IMR-90 (cell line): ENCODE measurements at regions not wholly inside any gene's neighbourhood (a gene's known extent, or its start where the extent isn't known, plus 50 kb on each side); places are given as distances from the start of the nearest gene placed in this dataset.

ENCODE experiments used
- ATAC-seq: fragments of 200-7000 bp; cut with Tn5 transposase; 2 replicates; pipeline ENCODE4 v1.9.1; 2020; ENCODE audit warnings: low read depth, mild to moderate bottlenecking, moderate library complexity
- BruUV-seq: library from RNA; stranded (reverse); fragments of 400-500 nt; replicated peaks from 2 replicates; lab custom pipeline; 2021; lab: Mats Ljungman, UMichigan
- CTCF ChIA-PET: fragments of 300-600 bp; formaldehyde crosslinking; extraction: SDS; loops from one replicate; lab custom pipeline; 2021; ENCODE audit warnings: antibody characterized with exemption; lab: Yijun Ruan, JAX
- POLR2A ChIA-PET: fragments of 300-600 bp; sonication (Branson Sonifier 250); formaldehyde crosslinking; loops from one replicate; lab custom pipeline; 2022; ENCODE audit warnings: antibody characterized with exemption; ENCODE audit not compliant: unreplicated experiment; lab: Charles Lee
- DNase-seq: peaks from one replicate; pipeline ENCODE4 v3.0.0; 2013
- H2AFZ ChIP-seq: replicated peaks from 2 replicates; pipeline ENCODE3; 2013; ENCODE audit warnings: low read length, mild to moderate bottlenecking; ENCODE audit not compliant: poor library complexity
- H2AK5ac ChIP-seq: 2 replicates; pipeline ENCODE4 v1.6.1; 2013; ENCODE audit warnings: low read depth, low read length, inconsistent platforms
- H2AK9ac ChIP-seq: replicated peaks from 2 replicates; pipeline ENCODE3; 2013; ENCODE audit warnings: mild to moderate bottlenecking, low read depth, low read length, moderate library complexity; ENCODE audit not compliant: poor library complexity
- H2BK120ac ChIP-seq: 2 replicates; pipeline ENCODE4 v1.6.1; 2013; ENCODE audit warnings: low read depth, low read length, inconsistent platforms
- H2BK15ac ChIP-seq: 3 replicates; pipeline ENCODE4 v1.6.1; 2013; ENCODE audit warnings: low read depth, low read length, inconsistent platforms
- H2BK20ac ChIP-seq: 2 replicates; pipeline ENCODE4 v1.6.1; 2013; ENCODE audit warnings: low read depth, mild to moderate bottlenecking, inconsistent platforms, low read length, moderate library complexity
- H2BK5ac ChIP-seq: 2 replicates; pipeline ENCODE4 v1.6.1; 2013; ENCODE audit warnings: mild to moderate bottlenecking, low read depth, low read length, inconsistent platforms; ENCODE audit not compliant: poor library complexity, severe bottlenecking
- H3K14ac ChIP-seq: replicated peaks from 2 replicates; pipeline ENCODE4 v1.6.1; 2013; ENCODE audit warnings: low read depth, low read length, inconsistent platforms
- H3K18ac ChIP-seq: 2 replicates; pipeline ENCODE4 v1.6.1; 2013; ENCODE audit warnings: low read depth, low read length, control low read depth
- H3K23ac ChIP-seq: 2 replicates; pipeline ENCODE4 v1.6.1; 2013; ENCODE audit warnings: low read depth, low read length, inconsistent platforms
- H3K27ac ChIP-seq: 2 replicates; pipeline ENCODE4 v1.5.1; 2013; ENCODE audit warnings: mild to moderate bottlenecking, control low read depth, low read length; ENCODE audit not compliant: insufficient read depth
- H3K27me3 ChIP-seq: 2 replicates; pipeline ENCODE4 v1.6.1; 2013; ENCODE audit warnings: low read length; ENCODE audit not compliant: control insufficient read depth, insufficient read depth
- H3K36me3 ChIP-seq: 2 replicates; pipeline ENCODE4 v1.6.1; 2013; ENCODE audit warnings: low read length, mixed read lengths; ENCODE audit not compliant: control insufficient read depth, insufficient read depth
- H3K4ac ChIP-seq: 2 replicates; pipeline ENCODE4 v1.6.1; 2013; ENCODE audit warnings: low read depth, low read length, inconsistent platforms
- H3K4me1 ChIP-seq: 2 replicates; pipeline ENCODE4 v1.6.1; 2013; ENCODE audit warnings: low read length, mixed read lengths; ENCODE audit not compliant: control insufficient read depth, insufficient read depth
- H3K4me2 ChIP-seq: 2 replicates; pipeline ENCODE4 v1.6.1; 2013; ENCODE audit warnings: low read depth, mild to moderate bottlenecking, control low read depth, low read length, moderate library complexity
- H3K4me3 ChIP-seq: 2 replicates; pipeline ENCODE4 v1.5.1; 2013; ENCODE audit warnings: low read depth, mild to moderate bottlenecking, control low read depth, low read length, moderate library complexity; ENCODE audit not compliant: insufficient read depth
- H3K56ac ChIP-seq: 2 replicates; pipeline ENCODE4 v1.6.1; 2013; ENCODE audit warnings: low read length, inconsistent platforms; ENCODE audit not compliant: insufficient read depth; ENCODE audit errors: extremely low read depth
- H3K79me1 ChIP-seq, 2 experiments: 2 replicates each; pipeline ENCODE4 v1.6.1; 2013; ENCODE audit warnings: low read length in 2 of 2, inconsistent platforms in 1 of 2, low read depth in 1 of 2
- H3K9ac ChIP-seq: 2 replicates; pipeline ENCODE4 v1.6.1; 2013; ENCODE audit warnings: low read depth, low read length, control low read depth
- H3K9me1 ChIP-seq: 2 replicates; pipeline ENCODE4 v1.6.1; 2013; ENCODE audit warnings: low read length, inconsistent platforms; ENCODE audit not compliant: insufficient read depth
- H3K9me3 ChIP-seq: 2 replicates; pipeline ENCODE4 v1.6.1; 2013; ENCODE audit warnings: low read length; ENCODE audit not compliant: control insufficient read depth, insufficient read depth
- H4K20me1 ChIP-seq: 2 replicates; pipeline ENCODE4 v1.6.1; 2013; ENCODE audit warnings: low read length, inconsistent platforms; ENCODE audit not compliant: insufficient read depth
- H4K5ac ChIP-seq: 2 replicates; pipeline ENCODE4 v1.6.1; 2013; ENCODE audit warnings: mild to moderate bottlenecking, low read depth, low read length, control low read depth
- H4K8ac ChIP-seq, 2 experiments: 2 replicates each; pipeline ENCODE4 v1.6.1; 2013; ENCODE audit warnings: low read depth in 2 of 2, low read length in 2 of 2, control low read depth in 1 of 2, inconsistent platforms in 1 of 2
- H4K91ac ChIP-seq: 2 replicates; pipeline ENCODE4 v1.6.1; 2013; ENCODE audit warnings: low read depth, low read length, inconsistent platforms; ENCODE audit not compliant: insufficient read depth
- BHLHE40 ChIP-seq: fragments of 150-350 bp; IDR thresholded peaks from 2 replicates; pipeline ENCODE4 v1.6.1; 2016; ENCODE audit warnings: mild to moderate bottlenecking, low read depth, low read length
- CEBPB ChIP-seq: IDR thresholded peaks from 2 replicates; pipeline ENCODE4 v1.6.1; 2012; ENCODE audit warnings: low read depth, low read length, improper control_type of control experiment
- MAFK ChIP-seq: IDR thresholded peaks from 2 replicates; pipeline ENCODE4 v1.6.1; 2012; ENCODE audit warnings: low read depth, low read length, improper control_type of control experiment
- MAZ ChIP-seq: IDR thresholded peaks from 2 replicates; pipeline ENCODE4 v1.6.1; 2012; ENCODE audit warnings: low read depth, mild to moderate bottlenecking, low read length, improper control_type of control experiment, moderate library complexity, borderline replicate concordance
- POLR2A ChIP-seq: IDR thresholded peaks from 2 replicates; pipeline ENCODE4 v1.6.1; 2012; ENCODE audit warnings: mild to moderate bottlenecking, low read depth, low read length
- SMC3 ChIP-seq: fragments of 150-350 bp; IDR thresholded peaks from 2 replicates; pipeline ENCODE4 v1.6.1; 2016; ENCODE audit warnings: low read depth, mild to moderate bottlenecking, antibody characterized with exemption, low read length, moderate library complexity
- WGBS, 2 experiments: methylation state at CpG; one replicate each; pipeline versions ENCODE4 v1.1.5 to v1.1.7; 2013; ENCODE audit warnings: missing lambda C conversion rate in 2 of 2; ENCODE audit not compliant: insufficient read length in 1 of 2; ENCODE audit errors: extremely low coverage in 2 of 2; 5-methylcytosine and 5-hydroxymethylcytosine counted together
- dilution Hi-C: fragments of 300-500 bp; cut with HindIII; formaldehyde crosslinking; loops from one replicate; pipeline ENCODE4 v1.14.3; 2018; ENCODE audit warnings: low sequenced_read_pairs; ENCODE audit not compliant: unreplicated experiment
- in situ Hi-C: fragments of 300-500 bp; cut with MboI; formaldehyde crosslinking; loops from 3 replicates; pipeline ENCODE4 v1.14.3; 2019; ENCODE audit warnings: low sequenced_read_pairs, inconsistent platforms, mixed read lengths
- intact Hi-C: fragments of 100-400 bp; cut with micrococcal nuclease; formaldehyde crosslinking; loops from 2 replicates; pipeline ENCODE4 v1.10.0; 2022
- TF ChIP-seq, protein P1 (sequence below): fragments of 150-350 bp; IDR thresholded peaks from 2 replicates; pipeline ENCODE4 v1.6.1; 2016; ENCODE audit warnings: low read depth, mild to moderate bottlenecking, low read length, moderate library complexity, borderline replicate concordance

DNA sequence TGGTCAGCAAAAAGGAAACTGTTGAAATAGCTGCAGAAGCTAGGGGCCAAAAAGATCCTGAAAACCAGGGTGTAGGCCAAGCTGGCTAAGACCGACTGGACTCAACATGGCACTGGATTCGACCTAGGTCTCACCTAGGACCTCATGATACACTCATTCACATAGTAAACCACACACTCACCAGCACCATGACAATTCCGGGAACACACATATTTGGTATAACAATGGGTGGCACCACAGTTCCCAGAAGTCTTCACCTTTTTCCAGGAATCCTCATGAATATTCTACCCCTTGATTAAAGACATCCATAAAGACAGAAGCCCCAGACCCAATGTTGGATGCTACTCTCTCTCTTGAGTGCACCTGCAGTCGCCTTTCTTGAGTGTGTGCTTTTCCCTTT, 460.1 kb downstream of the TMEM114 start:
- Histone ChIP-seq H2BK15ac (no peak overlapping the region), H3K4ac (no peak overlapping the region), H3K9me3 (peaks cover 21% of the 10 kb centered on the region), H2BK120ac (no peak overlapping the region), H3K27me3 (no peaks in the 10 kb centered on the region), H3K9ac (no peak overlapping the region), H2AK9ac (no peak overlapping the region), H4K5ac (no peak overlapping the region), H4K91ac (no peak overlapping the region), H3K4me3 (no peak overlapping the region), H3K14ac (no peak overlapping the region), H3K56ac (no peak overlapping the region), H3K36me3 (no peaks in the 10 kb centered on the region), H2BK5ac (no peak overlapping the region), H3K4me2 (no peak overlapping the region), H4K8ac (no peak overlapping the region), H3K23ac (no peak overlapping the region), H3K27ac (no peak overlapping the region), H4K20me1 (no peaks in the 10 kb centered on the region), H2AK5ac (no peak overlapping the region), H2AFZ (no peak overlapping the region), H3K9me1 (no peaks in the 10 kb centered on the region), H3K79me1 (no peaks in the 10 kb centered on the region), H3K4me1 (no peaks in the 10 kb centered on the region), H3K18ac (no peak overlapping the region), H2BK20ac (no peak overlapping the region)
- 0% methylated on average over 1 of the region's 4 CpGs; no CpG with 5 or more reads in 1 of the 2 experiments for WGBS, 2 experiments
- no peak for TF ChIP-seq MAZ
- TF ChIP-seq BHLHE40, result no peak
- TF ChIP-seq, protein P1, sequence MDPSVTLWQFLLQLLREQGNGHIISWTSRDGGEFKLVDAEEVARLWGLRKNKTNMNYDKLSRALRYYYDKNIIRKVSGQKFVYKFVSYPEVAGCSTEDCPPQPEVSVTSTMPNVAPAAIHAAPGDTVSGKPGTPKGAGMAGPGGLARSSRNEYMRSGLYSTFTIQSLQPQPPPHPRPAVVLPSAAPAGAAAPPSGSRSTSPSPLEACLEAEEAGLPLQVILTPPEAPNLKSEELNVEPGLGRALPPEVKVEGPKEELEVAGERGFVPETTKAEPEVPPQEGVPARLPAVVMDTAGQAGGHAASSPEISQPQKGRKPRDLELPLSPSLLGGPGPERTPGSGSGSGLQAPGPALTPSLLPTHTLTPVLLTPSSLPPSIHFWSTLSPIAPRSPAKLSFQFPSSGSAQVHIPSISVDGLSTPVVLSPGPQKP, result no peak
- TF ChIP-seq MAFK, result no peak
- TF ChIP-seq POLR2A, result no peak
- TF ChIP-seq CEBPB, result no peak
- TF ChIP-seq SMC3, result no peak
- dilution Hi-C loops (no loop called here), intact Hi-C loops (no loop called here), in situ Hi-C loops (no loop called here)
- POLR2A ChIA-PET, result no interaction called here
- CTCF ChIA-PET, result no interaction called here
- BruUV-seq, result no TSS peak
- ATAC-seq (no peak), DNase-seq (no peak)
